Thoracic aorta (tissue), 2 donors: ENCODE measurements at regions not wholly inside any gene's neighbourhood (a gene's known extent, or its start where the extent isn't known, plus 50 kb on each side); places are given as distances from the start of the nearest gene placed in this dataset.
A peak's percentile ranks its signal among the peaks of the same experiment; 100 is the strongest.

ENCODE experiments used
- ATAC-seq: fragments of 150-250 bp; one replicate; pipeline ENCODE4 v1.8.0; 2017; ENCODE audit warnings: low read depth; ENCODE audit not compliant: insufficient number of reproducible peaks, low FRiP score
- DNase-seq: peaks from one replicate; pipeline ENCODE4 v3.0.0-alpha.2; 2020; ENCODE audit warnings: low spot score
- H3K27ac ChIP-seq, 2 donors: fragments of 200-600 bp; sonication (generic); 1 replicate in 1 of 2; 2 replicates in 1 of 2; pipeline ENCODE4 v1.5.1; 2016; ENCODE audit warnings: mild to moderate bottlenecking in 2 of 2, moderate library complexity in 2 of 2
- H3K27me3 ChIP-seq: fragments of 200-600 bp; sonication (generic); replicated peaks from 2 replicates; pipeline ENCODE4 v1.6.0; 2016; ENCODE audit warnings: mild to moderate bottlenecking; ENCODE audit not compliant: insufficient read depth
- H3K36me3 ChIP-seq: fragments of 200-600 bp; sonication (generic); one replicate; pipeline ENCODE4 v1.5.1; 2016
- H3K4me1 ChIP-seq, 2 donors: fragments of 200-600 bp; sonication (generic); 1 replicate in 1 of 2; 2 replicates in 1 of 2; pipeline versions ENCODE4 v1.5.1 to v1.6.0; 2016; ENCODE audit warnings: low read depth in 2 of 2, mild to moderate bottlenecking in 1 of 2; ENCODE audit not compliant: control insufficient read depth in 1 of 2
- H3K4me3 ChIP-seq: fragments of 200-600 bp; sonication (generic); 2 replicates; pipeline ENCODE4 v1.5.1; 2016; ENCODE audit warnings: mild to moderate bottlenecking
- H3K9me3 ChIP-seq: fragments of 200-600 bp; sonication (generic); 2 replicates; pipeline ENCODE4 v1.5.1; 2016
- CTCF ChIP-seq: fragments of 200-600 bp; sonication (generic); IDR thresholded peaks from one replicate; pipeline ENCODE4 v1.5.1; 2019; ENCODE audit warnings: antibody characterized with exemption

- Histone ChIP-seq H3K27me3 (no peaks in the 10 kb centered on the region), H3K36me3 (no peaks in the 10 kb centered on the region), H3K4me3 (no peak overlapping the region), H3K27ac (no peak overlapping the region), H3K9me3 (no peaks in the 10 kb centered on the region), H3K4me1 (peaks cover 16 to 37% of the 10 kb centered on the region in 2 donors)
- no peak for TF ChIP-seq CTCF
- no peak for ATAC-seq
- DNase-seq = no peak
These were observed 550.8 kb upstream of the TNP1 start for GRCh38 chr2:217410681-217410960.

- no peak overlapping the region for H3K4me3 ChIP-seq
- no peaks in the 10 kb centered on the region for H3K9me3 ChIP-seq
- TF ChIP-seq CTCF = no peak
- DNase-seq (no peak), ATAC-seq (no peak)
- no peak overlapping the region for H3K27ac ChIP-seq
- H3K27me3 ChIP-seq = no peaks in the 10 kb centered on the region
- H3K36me3 ChIP-seq = no peaks in the 10 kb centered on the region
- H3K4me1 ChIP-seq = peaks cover 16 to 36% of the 10 kb centered on the region in 2 donors
These were observed 550.3 kb upstream of the TNP1 start for GRCh38 chr2:217409949-217410680.

GRCh38 chr2:217407362-217407761, 547.5 kb upstream of the TNP1 start:
- H3K27me3 ChIP-seq = no peaks in the 10 kb centered on the region
- no peak for TF ChIP-seq CTCF
- H3K27ac ChIP-seq = no peak overlapping the region
- ATAC-seq (no peak), DNase-seq (no peak)
- H3K9me3 ChIP-seq = no peaks in the 10 kb centered on the region
- no peaks in the 10 kb centered on the region for H3K36me3 ChIP-seq
- no peak overlapping the region for H3K4me3 ChIP-seq
- H3K4me1 ChIP-seq = peaks cover 15 to 41% of the 10 kb centered on the region in 2 donors

- Histone ChIP-seq H3K4me3 (no peak overlapping the region), H3K27me3 (no peaks in the 10 kb centered on the region), H3K36me3 (no peaks in the 10 kb centered on the region), H3K9me3 (no peaks in the 10 kb centered on the region), H3K4me1 (peaks cover 5 to 19% of the 10 kb centered on the region in 2 donors), H3K27ac (no peak overlapping the region)
- no peak for ATAC-seq
- TF ChIP-seq CTCF = no peak
- DNase-seq = no peak
These were observed 544.4 kb upstream of the TNP1 start for GRCh38 chr2:217404236-217404760.

GRCh38 chr2:217402761-217403383, 543.0 kb upstream of the TNP1 start:
- Histone ChIP-seq H3K27ac (peak overlapping the region; percentile 21 to 63), H3K9me3 (no peaks in the 10 kb centered on the region), H3K36me3 (no peaks in the 10 kb centered on the region), H3K4me1 (peaks cover 5 to 27% of the 10 kb centered on the region in 2 donors), H3K4me3 (peak overlapping the region; percentile 7), H3K27me3 (no peaks in the 10 kb centered on the region)
- ATAC-seq (peak; percentile 30), DNase-seq (no peak)
- TF ChIP-seq CTCF = no peak
